H1 (cell line): ENCODE measurements at regions not wholly inside any gene's neighbourhood (a gene's known extent, or its start where the extent isn't known, plus 50 kb on each side); places are given as distances from the start of the nearest gene placed in this dataset.

ENCODE experiments used
- CTCF ChIA-PET: fragments of 300-600 bp; sonication (Branson Sonifier 250); formaldehyde crosslinking; loops from one replicate; lab custom pipeline; 2021; ENCODE audit not compliant: partially characterized antibody; lab: Charles Lee
- POLR2A ChIA-PET: fragments of 300-600 bp; sonication (Branson Sonifier 250); formaldehyde crosslinking; loops from one replicate; lab custom pipeline; 2021; ENCODE audit warnings: inconsistent platforms; ENCODE audit not compliant: partially characterized antibody; lab: Charles Lee
- DNase-seq, 2 experiments: peaks; one replicate each; pipeline versions ENCODE4 v3.0.0 to v3.0.0-alpha.2; 2010 to 2022; ENCODE audit warnings: low spot score in 2 of 2, low read depth in 1 of 2, mixed read lengths in 1 of 2
- FAIRE-seq: peaks from 2 replicates; lab custom pipeline; 2011; peaks lifted over from hg19 to GRCh38; lab: Jason Lieb, UNC
- H2AFZ ChIP-seq: 2 replicates; pipeline ENCODE4 v1.8.1; 2012; ENCODE audit warnings: low read length, inconsistent platforms
- H2AK5ac ChIP-seq: 2 replicates; pipeline ENCODE4 v1.6.1; 2013; ENCODE audit warnings: low read depth, low read length
- H2BK120ac ChIP-seq: replicated peaks from 2 replicates; pipeline ENCODE3; 2013; ENCODE audit warnings: low read depth, low read length, inconsistent platforms
- H2BK12ac ChIP-seq: 2 replicates; pipeline ENCODE4 v1.6.1; 2013; ENCODE audit warnings: low read depth, low read length
- H2BK15ac ChIP-seq: 2 replicates; pipeline ENCODE4 v1.6.1; 2013; ENCODE audit warnings: low read length
- H2BK20ac ChIP-seq: 2 replicates; pipeline ENCODE4 v1.6.1; 2013; ENCODE audit warnings: low read length
- H2BK5ac ChIP-seq: 2 replicates; pipeline ENCODE4 v1.6.1; 2013; ENCODE audit warnings: low read depth, low read length
- H3K14ac ChIP-seq: 2 replicates; pipeline ENCODE4 v1.6.1; 2013; ENCODE audit warnings: inconsistent platforms; ENCODE audit not compliant: insufficient read length
- H3K18ac ChIP-seq: 2 replicates; pipeline ENCODE4 v1.6.1; 2013; ENCODE audit warnings: low read length; ENCODE audit errors: extremely low read depth
- H3K23ac ChIP-seq: 2 replicates; pipeline ENCODE4 v1.6.1; 2013; ENCODE audit warnings: inconsistent platforms; ENCODE audit not compliant: insufficient read length
- H3K23me2 ChIP-seq: 2 replicates; pipeline ENCODE4 v1.6.1; 2013; ENCODE audit warnings: low read depth, low read length
- H3K27ac ChIP-seq: 2 replicates; pipeline ENCODE4 v1.6.1; 2011; ENCODE audit warnings: low read depth, low read length, inconsistent platforms
- H3K27me3 ChIP-seq, 4 experiments: replicated peaks in 1 of 4; 1 replicate in 1 of 4; 2 replicates in 3 of 4; pipeline versions ENCODE4 v1.6.1 to v1.8.1; 2011 to 2013; ENCODE audit warnings: low read length in 3 of 4, mild to moderate bottlenecking in 3 of 4, inconsistent platforms in 2 of 4, mixed read lengths in 2 of 4, moderate library complexity in 1 of 4; ENCODE audit not compliant: control insufficient read depth in 3 of 4, insufficient read depth in 3 of 4; ENCODE audit errors: extremely low read depth in 1 of 4
- H3K36me3 ChIP-seq, 4 experiments: 2 replicates each; pipeline versions ENCODE4 v1.6.1 to v1.8.1; 2011 to 2013; ENCODE audit warnings: mild to moderate bottlenecking in 4 of 4, low read length in 3 of 4, moderate library complexity in 2 of 4, control low read depth in 1 of 4, inconsistent platforms in 1 of 4; ENCODE audit not compliant: insufficient read depth in 4 of 4, control insufficient read depth in 2 of 4
- H3K4ac ChIP-seq: replicated peaks from 2 replicates; pipeline ENCODE3; 2013; ENCODE audit warnings: low read length, low read depth, mixed read lengths, inconsistent platforms; ENCODE audit not compliant: insufficient read length
- H3K4me1 ChIP-seq, 4 experiments: replicated peaks in 1 of 4; 1 replicate in 1 of 4; 2 replicates in 3 of 4; pipeline versions ENCODE4 v1.6.1 to v1.8.1; 2011 to 2013; ENCODE audit warnings: low read length in 3 of 4, inconsistent platforms in 2 of 4, mixed read lengths in 1 of 4; ENCODE audit not compliant: insufficient read depth in 4 of 4, control insufficient read depth in 3 of 4
- H3K4me2 ChIP-seq, 2 experiments: 2 replicates each; pipeline versions ENCODE4 v1.6.1 to v1.8.1; 2011 to 2013; ENCODE audit warnings: low read depth in 2 of 2, low read length in 2 of 2, control low read depth in 1 of 2, inconsistent platforms in 1 of 2, mild to moderate bottlenecking in 1 of 2; ENCODE audit not compliant: insufficient read depth in 1 of 2
- H3K4me3 ChIP-seq, 4 experiments: fragments of 200-600, 300-600 bp in 1 of 4; sonication (generic), shearing (Covaris generic), sonication (Bioruptor Twin) in 1 of 4; 2 replicates each; pipeline versions ENCODE4 v1.5.1 to v1.8.1; 2011 to 2016; ENCODE audit warnings: low read length in 4 of 4, low read depth in 3 of 4, control low read depth in 2 of 4, inconsistent platforms in 2 of 4, mild to moderate bottlenecking in 2 of 4, mixed read lengths in 1 of 4, moderate library complexity in 1 of 4; ENCODE audit not compliant: insufficient read depth in 2 of 4; ENCODE audit errors: extremely low read depth in 1 of 4
- H3K56ac ChIP-seq: replicated peaks from 2 replicates; pipeline ENCODE3; 2013; ENCODE audit warnings: low read depth, mild to moderate bottlenecking, mixed read lengths, low read length, inconsistent platforms; ENCODE audit not compliant: insufficient read length
- H3K79me1 ChIP-seq: 2 replicates; pipeline ENCODE4 v1.6.1; 2013; ENCODE audit warnings: low read depth, low read length, control low read depth
- H3K79me2 ChIP-seq, 2 experiments: 2 replicates each; pipeline versions ENCODE4 v1.6.1 to v1.8.1; 2012 to 2013; ENCODE audit warnings: low read length in 2 of 2, mild to moderate bottlenecking in 2 of 2, inconsistent platforms in 1 of 2; ENCODE audit not compliant: insufficient read depth in 2 of 2, control insufficient read depth in 1 of 2
- H3K9ac ChIP-seq, 4 experiments: replicated peaks in 1 of 4; 1 replicate in 1 of 4; 2 replicates in 3 of 4; pipeline versions ENCODE4 v1.6.1 to v1.8.1; 2011 to 2013; ENCODE audit warnings: low read depth in 3 of 4, low read length in 3 of 4, control low read depth in 2 of 4, mild to moderate bottlenecking in 2 of 4, moderate library complexity in 2 of 4, inconsistent platforms in 1 of 4; ENCODE audit errors: extremely low read depth in 1 of 4
- H3K9me3 ChIP-seq, 2 experiments: 2 replicates each; pipeline versions ENCODE4 v1.6.1 to v1.8.1; 2012 to 2013; ENCODE audit warnings: mild to moderate bottlenecking in 2 of 2, moderate library complexity in 2 of 2, control low read depth in 1 of 2, inconsistent platforms in 1 of 2, low read depth in 1 of 2, low read length in 1 of 2, mixed read lengths in 1 of 2; ENCODE audit not compliant: insufficient read depth in 2 of 2
- H4K20me1 ChIP-seq, 2 experiments: replicated peaks in 1 of 2; 2 replicates each; pipeline versions ENCODE3 to v1.8.1; 2011 to 2013; ENCODE audit warnings: inconsistent platforms in 2 of 2, low read length in 2 of 2, mild to moderate bottlenecking in 1 of 2; ENCODE audit not compliant: insufficient read depth in 2 of 2, control insufficient read depth in 1 of 2
- H4K5ac ChIP-seq: 2 replicates; pipeline ENCODE4 v1.6.1; 2013; ENCODE audit warnings: low read length, low read depth, mixed read lengths, inconsistent platforms; ENCODE audit not compliant: insufficient read length
- H4K8ac ChIP-seq: 2 replicates; pipeline ENCODE4 v1.8.0; 2013; ENCODE audit warnings: mild to moderate bottlenecking, moderate library complexity, low read length, inconsistent platforms; ENCODE audit not compliant: insufficient read depth; ENCODE audit errors: extremely low read depth
- H4K91ac ChIP-seq: replicated peaks from 2 replicates; pipeline ENCODE3; 2013; ENCODE audit warnings: low read length, mixed read lengths, inconsistent platforms; ENCODE audit not compliant: insufficient read length
- NRF1 ChIP-seq: IDR thresholded peaks from 2 replicates; pipeline ENCODE4 v1.6.1; 2011; ENCODE audit warnings: mild to moderate bottlenecking, low read depth, low read length, improper control_type of control experiment
- WGBS, 2 experiments: shearing (Covaris generic) in 1 of 2; methylation state at CpG; one replicate each; pipeline versions ENCODE4 v1.1.6 to v1.1.7; 2013 to 2015; ENCODE audit warnings: low lambda C conversion rate in 2 of 2, mixed read lengths in 2 of 2, inconsistent platforms in 1 of 2, low coverage in 1 of 2, missing lambda C conversion rate in 1 of 2; ENCODE audit not compliant: insufficient replicate concordance in 2 of 2, insufficient coverage in 1 of 2, insufficient read length in 1 of 2; ENCODE audit errors: extremely low coverage in 1 of 2, missing lambda C conversion rate in 1 of 2; 5-methylcytosine and 5-hydroxymethylcytosine counted together

DNA sequence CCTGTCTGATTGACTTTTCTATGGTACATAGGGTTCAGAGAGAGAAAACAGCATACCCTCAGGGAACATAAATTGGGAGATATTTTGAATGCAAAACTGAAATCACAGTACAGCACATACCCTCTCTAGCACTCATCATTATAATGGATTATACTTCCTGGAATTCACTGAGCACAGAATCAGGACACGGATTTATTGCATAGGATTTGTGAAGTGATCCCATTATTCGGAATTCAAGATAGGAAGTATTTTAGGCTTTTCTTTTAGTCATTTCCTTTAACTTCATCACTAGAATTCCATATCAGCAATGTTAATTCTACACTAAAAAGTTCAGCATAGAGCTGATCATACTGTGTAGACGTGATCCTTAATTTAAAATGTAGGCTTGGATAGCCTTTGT lies 407.0 kb downstream of the PID1 start:
- no peak for TF ChIP-seq NRF1
- TF ChIP-seq, all 59 proteins: peak for 0
- no peak overlapping the region for H3K4me2 ChIP-seq
- H2BK12ac ChIP-seq: no peak overlapping the region
- H3K27me3 ChIP-seq: no peaks in the 10 kb centered on the region
- no peak overlapping the region for H2BK5ac ChIP-seq
- no peak overlapping the region for H4K91ac ChIP-seq
- no peak overlapping the region for H2AFZ ChIP-seq
- WGBS, 2 experiments: 88% methylated on average over 3 of the region's 3 CpGs; no CpG with 5 or more reads in 1 of the 2 experiments
- no peak overlapping the region for H2BK120ac ChIP-seq
- H2AK5ac ChIP-seq: no peak overlapping the region
- H3K9ac ChIP-seq: no peak overlapping the region
- peaks cover 11 to 12% of the 10 kb centered on the region in 2 experiments for H3K9me3 ChIP-seq
- H3K36me3 ChIP-seq: no peaks in the 10 kb centered on the region
- H3K4me3 ChIP-seq: no peak overlapping the region
- no peak overlapping the region for H3K23ac ChIP-seq
- no peak overlapping the region for H3K56ac ChIP-seq
- FAIRE-seq (no peak), DNase-seq (no peak)
- H3K18ac ChIP-seq: no peak overlapping the region
- no peak overlapping the region for H3K14ac ChIP-seq
- no peak overlapping the region for H4K5ac ChIP-seq
- no peaks in the 10 kb centered on the region for H3K79me1 ChIP-seq
- no peak overlapping the region for H3K27ac ChIP-seq
- H2BK20ac ChIP-seq: no peak overlapping the region
- no peaks in the 10 kb centered on the region for H4K20me1 ChIP-seq
- H2BK15ac ChIP-seq: no peak overlapping the region
- ChIA-PET CTCF (no interaction called here), POLR2A (no interaction called here)
- H3K79me2 ChIP-seq: no peaks in the 10 kb centered on the region
- H3K4me1 ChIP-seq: no peaks in the 10 kb centered on the region
- H4K8ac ChIP-seq: no peak overlapping the region
- no peaks in the 10 kb centered on the region for H3K23me2 ChIP-seq
- no peak overlapping the region for H3K4ac ChIP-seq
